C4-2B (cell line): ENCODE measurements at regions not wholly inside any gene's neighbourhood (a gene's known extent, or its start where the extent isn't known, plus 50 kb on each side); places are given as distances from the start of the nearest gene placed in this dataset.

ENCODE experiments used
- CTCF ChIP-seq: fragments of 450-650 bp; conservative IDR thresholded peaks from 2 replicates; pipeline ENCODE4 v1.5.1; 2017; ENCODE audit warnings: mild to moderate bottlenecking
- ZFX ChIP-seq: fragments of 450-650 bp; IDR thresholded peaks from 2 replicates; pipeline ENCODE4 v1.6.1; 2017

- TF ChIP-seq CTCF: no peak
- no peak for TF ChIP-seq ZFX
These were observed 374.0 kb downstream of the SHANK2 start for GRCh38 chr11:70878366-70878765.
